Astrocyte of the cerebellum (primary cell): ENCODE measurements at regions not wholly inside any gene's neighbourhood (a gene's known extent, or its start where the extent isn't known, plus 50 kb on each side); places are given as distances from the start of the nearest gene placed in this dataset.

Experiments
- DNase-seq: peaks from one replicate; pipeline ENCODE4 v3.0.0-alpha.2; 2011; ENCODE audit warnings: low read depth
- H3K4me3 ChIP-seq: 2 replicates; pipeline ENCODE4 v1.5.1; 2011; ENCODE audit warnings: mild to moderate bottlenecking, low read depth, low read length, moderate library complexity
- CTCF ChIP-seq: IDR thresholded peaks from 2 replicates; pipeline ENCODE4 v1.5.1; 2012; ENCODE audit warnings: low read length, low read depth, moderate library complexity, mild to moderate bottlenecking; ENCODE audit errors: missing control alignments
- in situ Hi-C: cut with HindIII; loops from 2 replicates; pipeline ENCODE4 v1.10.0; 2017; ENCODE audit warnings: low sequenced_read_pairs

GRCh38 chr1:222454186-222454585, 93.7 kb downstream of the HHIPL2 start:
- TF ChIP-seq CTCF, result no peak
- in situ Hi-C loops, result no loop called here
- H3K4me3 ChIP-seq, result no peak overlapping the region
- DNase-seq, result no peak

GRCh38 chr1:222452031-222452430, 95.9 kb downstream of the HHIPL2 start:
- no peak for DNase-seq
- in situ Hi-C loops, result no loop called here
- TF ChIP-seq CTCF, result no peak
- no peak overlapping the region for H3K4me3 ChIP-seq

- in situ Hi-C loops, result no loop called here
- no peak for TF ChIP-seq CTCF
- H3K4me3 ChIP-seq, result no peak overlapping the region
- DNase-seq, result no peak
These were observed 104.3 kb downstream of the HHIPL2 start for GRCh38 chr1:222443566-222443965.

- no peak overlapping the region for H3K4me3 ChIP-seq
- TF ChIP-seq CTCF, result no peak
- no peak for DNase-seq
- in situ Hi-C loops, result no loop called here
These were observed 106.8 kb downstream of the HHIPL2 start for GRCh38 chr1:222441066-222441465.

GRCh38 chr1:222424826-222425225, 123.1 kb downstream of the HHIPL2 start:
- DNase-seq, result no peak
- in situ Hi-C loops, result no loop called here
- H3K4me3 ChIP-seq, result no peak overlapping the region
- no peak for TF ChIP-seq CTCF

- H3K4me3 ChIP-seq, result no peak overlapping the region
- DNase-seq, result no peak
- in situ Hi-C loops, result no loop called here
- no peak for TF ChIP-seq CTCF
These were observed 126.5 kb downstream of the HHIPL2 start for GRCh38 chr1:222421380-222421779.

GRCh38 chr1:222420633-222421032, 127.3 kb downstream of the HHIPL2 start:
- in situ Hi-C loops, result no loop called here
- no peak for DNase-seq
- H3K4me3 ChIP-seq, result no peak overlapping the region
- no peak for TF ChIP-seq CTCF
